IMR-90 (cell line): ENCODE measurements at regions not wholly inside any gene's neighbourhood (a gene's known extent, or its start where the extent isn't known, plus 50 kb on each side); places are given as distances from the start of the nearest gene placed in this dataset.

ENCODE experiments used
- ATAC-seq: fragments of 200-7000 bp; cut with Tn5 transposase; 2 replicates; pipeline ENCODE4 v1.9.1; 2020; ENCODE audit warnings: low read depth, mild to moderate bottlenecking, moderate library complexity
- BruUV-seq: library from RNA; stranded (reverse); fragments of 400-500 nt; replicated peaks from 2 replicates; lab custom pipeline; 2021; lab: Mats Ljungman, UMichigan
- CTCF ChIA-PET: fragments of 300-600 bp; formaldehyde crosslinking; extraction: SDS; loops from one replicate; lab custom pipeline; 2021; ENCODE audit warnings: antibody characterized with exemption; lab: Yijun Ruan, JAX
- POLR2A ChIA-PET: fragments of 300-600 bp; sonication (Branson Sonifier 250); formaldehyde crosslinking; loops from one replicate; lab custom pipeline; 2022; ENCODE audit warnings: antibody characterized with exemption; ENCODE audit not compliant: unreplicated experiment; lab: Charles Lee
- DNase-seq: peaks from one replicate; pipeline ENCODE4 v3.0.0; 2013
- H2AFZ ChIP-seq: replicated peaks from 2 replicates; pipeline ENCODE3; 2013; ENCODE audit warnings: low read length, mild to moderate bottlenecking; ENCODE audit not compliant: poor library complexity
- H2AK5ac ChIP-seq: 2 replicates; pipeline ENCODE4 v1.6.1; 2013; ENCODE audit warnings: low read depth, low read length, inconsistent platforms
- H2AK9ac ChIP-seq: replicated peaks from 2 replicates; pipeline ENCODE3; 2013; ENCODE audit warnings: mild to moderate bottlenecking, low read depth, low read length, moderate library complexity; ENCODE audit not compliant: poor library complexity
- H2BK120ac ChIP-seq: 2 replicates; pipeline ENCODE4 v1.6.1; 2013; ENCODE audit warnings: low read depth, low read length, inconsistent platforms
- H2BK15ac ChIP-seq: 3 replicates; pipeline ENCODE4 v1.6.1; 2013; ENCODE audit warnings: low read depth, low read length, inconsistent platforms
- H2BK20ac ChIP-seq: 2 replicates; pipeline ENCODE4 v1.6.1; 2013; ENCODE audit warnings: low read depth, mild to moderate bottlenecking, inconsistent platforms, low read length, moderate library complexity
- H2BK5ac ChIP-seq: 2 replicates; pipeline ENCODE4 v1.6.1; 2013; ENCODE audit warnings: mild to moderate bottlenecking, low read depth, low read length, inconsistent platforms; ENCODE audit not compliant: poor library complexity, severe bottlenecking
- H3K14ac ChIP-seq: replicated peaks from 2 replicates; pipeline ENCODE4 v1.6.1; 2013; ENCODE audit warnings: low read depth, low read length, inconsistent platforms
- H3K18ac ChIP-seq: 2 replicates; pipeline ENCODE4 v1.6.1; 2013; ENCODE audit warnings: low read depth, low read length, control low read depth
- H3K23ac ChIP-seq: 2 replicates; pipeline ENCODE4 v1.6.1; 2013; ENCODE audit warnings: low read depth, low read length, inconsistent platforms
- H3K27ac ChIP-seq: 2 replicates; pipeline ENCODE4 v1.5.1; 2013; ENCODE audit warnings: mild to moderate bottlenecking, control low read depth, low read length; ENCODE audit not compliant: insufficient read depth
- H3K27me3 ChIP-seq: 2 replicates; pipeline ENCODE4 v1.6.1; 2013; ENCODE audit warnings: low read length; ENCODE audit not compliant: control insufficient read depth, insufficient read depth
- H3K36me3 ChIP-seq: 2 replicates; pipeline ENCODE4 v1.6.1; 2013; ENCODE audit warnings: low read length, mixed read lengths; ENCODE audit not compliant: control insufficient read depth, insufficient read depth
- H3K4ac ChIP-seq: 2 replicates; pipeline ENCODE4 v1.6.1; 2013; ENCODE audit warnings: low read depth, low read length, inconsistent platforms
- H3K4me1 ChIP-seq: 2 replicates; pipeline ENCODE4 v1.6.1; 2013; ENCODE audit warnings: low read length, mixed read lengths; ENCODE audit not compliant: control insufficient read depth, insufficient read depth
- H3K4me2 ChIP-seq: 2 replicates; pipeline ENCODE4 v1.6.1; 2013; ENCODE audit warnings: low read depth, mild to moderate bottlenecking, control low read depth, low read length, moderate library complexity
- H3K4me3 ChIP-seq: 2 replicates; pipeline ENCODE4 v1.5.1; 2013; ENCODE audit warnings: low read depth, mild to moderate bottlenecking, control low read depth, low read length, moderate library complexity; ENCODE audit not compliant: insufficient read depth
- H3K56ac ChIP-seq: 2 replicates; pipeline ENCODE4 v1.6.1; 2013; ENCODE audit warnings: low read length, inconsistent platforms; ENCODE audit not compliant: insufficient read depth; ENCODE audit errors: extremely low read depth
- H3K79me1 ChIP-seq, 2 experiments: 2 replicates each; pipeline ENCODE4 v1.6.1; 2013; ENCODE audit warnings: low read length in 2 of 2, inconsistent platforms in 1 of 2, low read depth in 1 of 2
- H3K9ac ChIP-seq: 2 replicates; pipeline ENCODE4 v1.6.1; 2013; ENCODE audit warnings: low read depth, low read length, control low read depth
- H3K9me1 ChIP-seq: 2 replicates; pipeline ENCODE4 v1.6.1; 2013; ENCODE audit warnings: low read length, inconsistent platforms; ENCODE audit not compliant: insufficient read depth
- H3K9me3 ChIP-seq: 2 replicates; pipeline ENCODE4 v1.6.1; 2013; ENCODE audit warnings: low read length; ENCODE audit not compliant: control insufficient read depth, insufficient read depth
- H4K20me1 ChIP-seq: 2 replicates; pipeline ENCODE4 v1.6.1; 2013; ENCODE audit warnings: low read length, inconsistent platforms; ENCODE audit not compliant: insufficient read depth
- H4K5ac ChIP-seq: 2 replicates; pipeline ENCODE4 v1.6.1; 2013; ENCODE audit warnings: mild to moderate bottlenecking, low read depth, low read length, control low read depth
- H4K8ac ChIP-seq, 2 experiments: 2 replicates each; pipeline ENCODE4 v1.6.1; 2013; ENCODE audit warnings: low read depth in 2 of 2, low read length in 2 of 2, control low read depth in 1 of 2, inconsistent platforms in 1 of 2
- H4K91ac ChIP-seq: 2 replicates; pipeline ENCODE4 v1.6.1; 2013; ENCODE audit warnings: low read depth, low read length, inconsistent platforms; ENCODE audit not compliant: insufficient read depth
- CHD1 ChIP-seq: IDR thresholded peaks from 2 replicates; pipeline ENCODE4 v1.6.1; 2012; ENCODE audit warnings: low read depth, low read length, improper control_type of control experiment
- CTCF ChIP-seq: conservative IDR thresholded peaks from 2 replicates; pipeline ENCODE4 v1.5.1; 2012; ENCODE audit warnings: mild to moderate bottlenecking, low read depth, low read length, improper control_type of control experiment
- FOS ChIP-seq: fragments of 150-350 bp; IDR thresholded peaks from 2 replicates; pipeline ENCODE4 v1.6.1; 2016; ENCODE audit warnings: low read depth, low read length
- MAFK ChIP-seq: IDR thresholded peaks from 2 replicates; pipeline ENCODE4 v1.6.1; 2012; ENCODE audit warnings: low read depth, low read length, improper control_type of control experiment
- MAZ ChIP-seq: IDR thresholded peaks from 2 replicates; pipeline ENCODE4 v1.6.1; 2012; ENCODE audit warnings: low read depth, mild to moderate bottlenecking, low read length, improper control_type of control experiment, moderate library complexity, borderline replicate concordance
- MXI1 ChIP-seq: IDR thresholded peaks from 2 replicates; pipeline ENCODE4 v1.6.1; 2012; ENCODE audit warnings: low read depth, mild to moderate bottlenecking, low read length, moderate library complexity, borderline replicate concordance
- NFE2L2 ChIP-seq: fragments of 150-350 bp; IDR thresholded peaks from 2 replicates; pipeline ENCODE4 v1.6.1; 2016; ENCODE audit warnings: low read depth, mild to moderate bottlenecking, low read length
- RAD21 ChIP-seq: IDR thresholded peaks from 2 replicates; pipeline ENCODE4 v1.6.1; 2012; ENCODE audit warnings: low read length, improper control_type of control experiment
- RCOR1 ChIP-seq: IDR thresholded peaks from 2 replicates; pipeline ENCODE4 v1.6.1; 2012; ENCODE audit warnings: mild to moderate bottlenecking, low read length, improper control_type of control experiment; ENCODE audit not compliant: insufficient replicate concordance
- RFX5 ChIP-seq: IDR thresholded peaks from 2 replicates; pipeline ENCODE4 v1.8.0; 2012; ENCODE audit warnings: low read depth, mild to moderate bottlenecking, low read length, moderate library complexity
- SMC3 ChIP-seq: fragments of 150-350 bp; IDR thresholded peaks from 2 replicates; pipeline ENCODE4 v1.6.1; 2016; ENCODE audit warnings: low read depth, mild to moderate bottlenecking, antibody characterized with exemption, low read length, moderate library complexity
- USF2 ChIP-seq: fragments of 150-350 bp; IDR thresholded peaks from 2 replicates; pipeline ENCODE4 v1.6.1; 2017; ENCODE audit warnings: mild to moderate bottlenecking, antibody characterized with exemption, low read length, low read depth
- WGBS, 2 experiments: methylation state at CpG; one replicate each; pipeline versions ENCODE4 v1.1.5 to v1.1.7; 2013; ENCODE audit warnings: missing lambda C conversion rate in 2 of 2; ENCODE audit not compliant: insufficient read length in 1 of 2; ENCODE audit errors: extremely low coverage in 2 of 2; 5-methylcytosine and 5-hydroxymethylcytosine counted together
- dilution Hi-C: fragments of 300-500 bp; cut with HindIII; formaldehyde crosslinking; loops from one replicate; pipeline ENCODE4 v1.14.3; 2018; ENCODE audit warnings: low sequenced_read_pairs; ENCODE audit not compliant: unreplicated experiment
- in situ Hi-C: fragments of 300-500 bp; cut with MboI; formaldehyde crosslinking; loops from 3 replicates; pipeline ENCODE4 v1.14.3; 2019; ENCODE audit warnings: low sequenced_read_pairs, inconsistent platforms, mixed read lengths
- intact Hi-C: fragments of 100-400 bp; cut with micrococcal nuclease; formaldehyde crosslinking; loops from 2 replicates; pipeline ENCODE4 v1.10.0; 2022
- TF ChIP-seq, protein P1 (sequence below): fragments of 150-350 bp; IDR thresholded peaks from 2 replicates; pipeline ENCODE4 v1.6.1; 2016; ENCODE audit warnings: low read depth, mild to moderate bottlenecking, low read length, moderate library complexity, borderline replicate concordance

GRCh38 chr3:106338582-106339214 is 469.9 kb upstream of the CBLB start:
- intact Hi-C loops (no loop called here), dilution Hi-C loops (no loop called here), in situ Hi-C loops (no loop called here)
- H2AK9ac ChIP-seq, result no peak overlapping the region
- no peak overlapping the region for H2BK15ac ChIP-seq
- no peak overlapping the region for H2BK120ac ChIP-seq
- no peak overlapping the region; the same call in 1 of the 2 replicates for H2AK5ac ChIP-seq
- no peak overlapping the region for H4K91ac ChIP-seq
- H3K9ac ChIP-seq, result no peak overlapping the region
- no peak overlapping the region for H4K8ac ChIP-seq
- no TSS peak for BruUV-seq
- TF ChIP-seq USF2 (no peak), MXI1 (no peak), MAFK (no peak), MAZ (no peak), RCOR1 (no peak), RAD21 (no peak), FOS (no peak), CHD1 (no peak), NFE2L2 (no peak), SMC3 (no peak), CTCF (no peak), RFX5 (no peak)
- TF ChIP-seq, protein P1, sequence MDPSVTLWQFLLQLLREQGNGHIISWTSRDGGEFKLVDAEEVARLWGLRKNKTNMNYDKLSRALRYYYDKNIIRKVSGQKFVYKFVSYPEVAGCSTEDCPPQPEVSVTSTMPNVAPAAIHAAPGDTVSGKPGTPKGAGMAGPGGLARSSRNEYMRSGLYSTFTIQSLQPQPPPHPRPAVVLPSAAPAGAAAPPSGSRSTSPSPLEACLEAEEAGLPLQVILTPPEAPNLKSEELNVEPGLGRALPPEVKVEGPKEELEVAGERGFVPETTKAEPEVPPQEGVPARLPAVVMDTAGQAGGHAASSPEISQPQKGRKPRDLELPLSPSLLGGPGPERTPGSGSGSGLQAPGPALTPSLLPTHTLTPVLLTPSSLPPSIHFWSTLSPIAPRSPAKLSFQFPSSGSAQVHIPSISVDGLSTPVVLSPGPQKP, result no peak
- H3K4ac ChIP-seq, result no peak overlapping the region
- H3K14ac ChIP-seq, result no peak overlapping the region
- no peak overlapping the region for H2BK20ac ChIP-seq
- no peaks in the 10 kb centered on the region for H3K9me1 ChIP-seq
- no peaks in the 10 kb centered on the region for H3K36me3 ChIP-seq
- CTCF ChIA-PET, result no interaction called here
- POLR2A ChIA-PET, result no interaction called here
- H4K20me1 ChIP-seq, result no peaks in the 10 kb centered on the region
- no peak overlapping the region for H2AFZ ChIP-seq
- H3K4me1 ChIP-seq, result peaks cover 2% of the 10 kb centered on the region
- H3K4me3 ChIP-seq, result no peak overlapping the region
- H3K4me2 ChIP-seq, result no peak overlapping the region
- H2BK5ac ChIP-seq, result no peak overlapping the region
- no peaks in the 10 kb centered on the region for H3K79me1 ChIP-seq
- no peak overlapping the region for H3K23ac ChIP-seq
- no peak overlapping the region for H3K18ac ChIP-seq
- ATAC-seq, result no peak
- no peaks in the 10 kb centered on the region for H3K9me3 ChIP-seq
- WGBS, 2 experiments, result no CpG with 5 or more reads among the region's 5 CpGs
- no peak overlapping the region for H3K27ac ChIP-seq
- DNase-seq, result no peak
- no peak overlapping the region for H4K5ac ChIP-seq
- H3K27me3 ChIP-seq, result no peaks in the 10 kb centered on the region
- no peak overlapping the region for H3K56ac ChIP-seq
